ENCODE measurements at regions not wholly inside any gene's neighbourhood (a gene's known extent, or its start where the extent isn't known, plus 50 kb on each side); places are given as distances from the start of the nearest gene placed in this dataset.

DNA sequence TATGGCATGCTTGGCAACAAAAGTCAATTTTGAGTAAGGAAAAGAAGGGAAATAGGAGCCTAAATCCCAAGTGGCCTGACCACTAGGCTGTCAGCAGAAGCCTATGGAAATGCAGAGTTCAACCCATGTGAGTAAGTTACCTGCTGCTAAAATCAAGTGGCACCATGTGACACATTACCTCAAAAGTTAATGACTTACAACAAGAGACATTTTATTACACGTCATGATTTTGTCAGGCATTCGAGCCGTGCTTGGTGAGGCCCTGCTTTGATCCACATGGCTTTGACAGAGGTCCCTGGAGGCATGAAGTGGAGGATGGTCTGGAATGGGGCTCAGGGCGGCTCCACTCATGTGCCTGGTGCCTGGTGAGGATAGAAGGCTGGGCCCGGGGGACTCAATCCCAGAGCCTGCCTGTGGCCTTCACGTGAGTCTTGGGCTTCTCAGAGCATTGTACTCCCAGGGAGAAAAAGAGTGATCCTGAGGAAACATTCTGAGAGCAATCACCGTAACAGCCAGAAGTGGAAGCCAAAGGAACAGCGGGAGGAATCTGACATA, 339.1 kb upstream of the B3GAT1 start:
- TF ChIP-seq POLR2A (IDR thresholded peaks at IDR 0.05): no peak
- TF ChIP-seq, protein P1, sequence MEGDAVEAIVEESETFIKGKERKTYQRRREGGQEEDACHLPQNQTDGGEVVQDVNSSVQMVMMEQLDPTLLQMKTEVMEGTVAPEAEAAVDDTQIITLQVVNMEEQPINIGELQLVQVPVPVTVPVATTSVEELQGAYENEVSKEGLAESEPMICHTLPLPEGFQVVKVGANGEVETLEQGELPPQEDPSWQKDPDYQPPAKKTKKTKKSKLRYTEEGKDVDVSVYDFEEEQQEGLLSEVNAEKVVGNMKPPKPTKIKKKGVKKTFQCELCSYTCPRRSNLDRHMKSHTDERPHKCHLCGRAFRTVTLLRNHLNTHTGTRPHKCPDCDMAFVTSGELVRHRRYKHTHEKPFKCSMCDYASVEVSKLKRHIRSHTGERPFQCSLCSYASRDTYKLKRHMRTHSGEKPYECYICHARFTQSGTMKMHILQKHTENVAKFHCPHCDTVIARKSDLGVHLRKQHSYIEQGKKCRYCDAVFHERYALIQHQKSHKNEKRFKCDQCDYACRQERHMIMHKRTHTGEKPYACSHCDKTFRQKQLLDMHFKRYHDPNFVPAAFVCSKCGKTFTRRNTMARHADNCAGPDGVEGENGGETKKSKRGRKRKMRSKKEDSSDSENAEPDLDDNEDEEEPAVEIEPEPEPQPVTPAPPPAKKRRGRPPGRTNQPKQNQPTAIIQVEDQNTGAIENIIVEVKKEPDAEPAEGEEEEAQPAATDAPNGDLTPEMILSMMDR (IDR thresholded peaks at IDR 0.05): no peak

Measured in thyroid gland (tissue), 4 donors.